Thyroid gland (tissue), 4 donors: ENCODE measurements at regions not wholly inside any gene's neighbourhood (a gene's known extent, or its start where the extent isn't known, plus 50 kb on each side); places are given as distances from the start of the nearest gene placed in this dataset.

Experiments used
- DNase-seq, 2 donors: peaks; one replicate each; pipeline ENCODE4 v3.0.0-alpha.2; 2019
- H3K27ac ChIP-seq, 3 donors: fragments of 200-600 bp; sonication (generic); 1 replicate in 2 of 3; 2 replicates in 1 of 3; pipeline ENCODE4 v1.5.1; 2016 to 2019; ENCODE audit warnings: mild to moderate bottlenecking in 1 of 3, moderate library complexity in 1 of 3
- H3K27me3 ChIP-seq: fragments of 200-600 bp; sonication (generic); one replicate; pipeline ENCODE4 v1.5.1; 2019
- H3K36me3 ChIP-seq, 2 donors: fragments of 200-600 bp; sonication (generic); one replicate each; pipeline ENCODE4 v1.5.1; 2016 to 2019
- H3K4me1 ChIP-seq, 2 donors: fragments of 200-600 bp; sonication (generic); one replicate each; pipeline ENCODE4 v1.5.1; 2017 to 2019
- H3K4me3 ChIP-seq, 3 donors: fragments of 200-600 bp; sonication (generic); replicated peaks in 1 of 3; 1 replicate in 2 of 3; 2 replicates in 1 of 3; pipeline ENCODE4 v1.5.1; 2016; ENCODE audit warnings: mild to moderate bottlenecking in 1 of 3
- H3K9me3 ChIP-seq: fragments of 200-600 bp; sonication (generic); one replicate; pipeline ENCODE4 v1.5.1; 2017
- POLR2A ChIP-seq, 2 donors: fragments of 450-650 bp; IDR thresholded peaks; one replicate each; pipeline ENCODE4 v1.6.1; 2017; ENCODE audit warnings: antibody characterized with exemption in 2 of 2, mild to moderate bottlenecking in 2 of 2, moderate library complexity in 1 of 2
- WGBS, 2 donors: methylation state at CpG; one replicate each; pipeline ENCODE4 v1.1.5; 2017; 5-methylcytosine and 5-hydroxymethylcytosine counted together
- intact Hi-C: fragments of 100-400 bp; cut with DNase I; formaldehyde crosslinking; loops from one replicate; pipeline ENCODE4 v1.15.1; 2023
- TF ChIP-seq, protein P1 (sequence below), 6 experiments: fragments of 200-600 bp in 3 of 6; fragments of 450-650 bp in 3 of 6; sonication (generic) in 3 of 6; IDR thresholded peaks; one replicate each; pipeline ENCODE4 v1.5.1; 2016 to 2019; ENCODE audit warnings: antibody characterized with exemption in 6 of 6, mild to moderate bottlenecking in 2 of 6, inconsistent platforms in 1 of 6, moderate library complexity in 1 of 6

GRCh38 chr21:21605521-21605920 lies 607.3 kb downstream of the NCAM2 start:
- H3K4me1 ChIP-seq: no peaks in the 10 kb centered on the region
- intact Hi-C loops: no loop called here
- H3K27ac ChIP-seq: no peak overlapping the region
- no peaks in the 10 kb centered on the region for H3K27me3 ChIP-seq
- DNase-seq: no peak
- no peaks in the 10 kb centered on the region for H3K36me3 ChIP-seq
- H3K4me3 ChIP-seq: no peak overlapping the region
- TF ChIP-seq, protein P1, sequence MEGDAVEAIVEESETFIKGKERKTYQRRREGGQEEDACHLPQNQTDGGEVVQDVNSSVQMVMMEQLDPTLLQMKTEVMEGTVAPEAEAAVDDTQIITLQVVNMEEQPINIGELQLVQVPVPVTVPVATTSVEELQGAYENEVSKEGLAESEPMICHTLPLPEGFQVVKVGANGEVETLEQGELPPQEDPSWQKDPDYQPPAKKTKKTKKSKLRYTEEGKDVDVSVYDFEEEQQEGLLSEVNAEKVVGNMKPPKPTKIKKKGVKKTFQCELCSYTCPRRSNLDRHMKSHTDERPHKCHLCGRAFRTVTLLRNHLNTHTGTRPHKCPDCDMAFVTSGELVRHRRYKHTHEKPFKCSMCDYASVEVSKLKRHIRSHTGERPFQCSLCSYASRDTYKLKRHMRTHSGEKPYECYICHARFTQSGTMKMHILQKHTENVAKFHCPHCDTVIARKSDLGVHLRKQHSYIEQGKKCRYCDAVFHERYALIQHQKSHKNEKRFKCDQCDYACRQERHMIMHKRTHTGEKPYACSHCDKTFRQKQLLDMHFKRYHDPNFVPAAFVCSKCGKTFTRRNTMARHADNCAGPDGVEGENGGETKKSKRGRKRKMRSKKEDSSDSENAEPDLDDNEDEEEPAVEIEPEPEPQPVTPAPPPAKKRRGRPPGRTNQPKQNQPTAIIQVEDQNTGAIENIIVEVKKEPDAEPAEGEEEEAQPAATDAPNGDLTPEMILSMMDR (IDR thresholded peaks at IDR 0.05): no peak
- no peaks in the 10 kb centered on the region for H3K9me3 ChIP-seq

- H3K9me3 ChIP-seq: no peaks in the 10 kb centered on the region
- no peak overlapping the region for H3K4me3 ChIP-seq
- no peaks in the 10 kb centered on the region for H3K36me3 ChIP-seq
- no peaks in the 10 kb centered on the region for H3K27me3 ChIP-seq
- H3K27ac ChIP-seq: no peak overlapping the region
- TF ChIP-seq, protein P1 (IDR thresholded peaks at IDR 0.05): no peak
- no peak for TF ChIP-seq POLR2A (IDR thresholded peaks at IDR 0.05)
- no peaks in the 10 kb centered on the region for H3K4me1 ChIP-seq
- intact Hi-C loops: no loop called here
- WGBS, 2 donors: 82 to 84% methylated on average over 2 of the region's 2 CpGs
- DNase-seq: no peak
Observed at GRCh38 chr21:21606041-21606440, 607.8 kb downstream of the NCAM2 start.

- TF ChIP-seq, protein P1 (IDR thresholded peaks at IDR 0.05): no peak
- TF ChIP-seq POLR2A (IDR thresholded peaks at IDR 0.05): no peak
- no peak for DNase-seq
- intact Hi-C loops: no loop called here
- no peaks in the 10 kb centered on the region for H3K27me3 ChIP-seq
- H3K27ac ChIP-seq: no peak overlapping the region
- no peaks in the 10 kb centered on the region for H3K36me3 ChIP-seq
- WGBS, 2 donors: 62 to 67% methylated on average over 3 of the region's 3 CpGs
- H3K9me3 ChIP-seq: no peaks in the 10 kb centered on the region
- H3K4me3 ChIP-seq: no peak overlapping the region
- H3K4me1 ChIP-seq: no peaks in the 10 kb centered on the region
Observed at GRCh38 chr21:21612466-21612865, 614.3 kb downstream of the NCAM2 start.

GRCh38 chr21:21614966-21615365 lies 616.8 kb downstream of the NCAM2 start:
- no peak for DNase-seq
- WGBS, 2 donors: 79 to 80% methylated on average over 3 of the region's 3 CpGs
- no peak overlapping the region for H3K27ac ChIP-seq
- intact Hi-C loops: no loop called here
- H3K9me3 ChIP-seq: no peaks in the 10 kb centered on the region
- H3K27me3 ChIP-seq: no peaks in the 10 kb centered on the region
- no peaks in the 10 kb centered on the region for H3K4me1 ChIP-seq
- no peaks in the 10 kb centered on the region for H3K36me3 ChIP-seq
- no peak overlapping the region for H3K4me3 ChIP-seq
- TF ChIP-seq POLR2A (IDR thresholded peaks at IDR 0.05): no peak
- TF ChIP-seq, protein P1 (IDR thresholded peaks at IDR 0.05): no peak

DNA sequence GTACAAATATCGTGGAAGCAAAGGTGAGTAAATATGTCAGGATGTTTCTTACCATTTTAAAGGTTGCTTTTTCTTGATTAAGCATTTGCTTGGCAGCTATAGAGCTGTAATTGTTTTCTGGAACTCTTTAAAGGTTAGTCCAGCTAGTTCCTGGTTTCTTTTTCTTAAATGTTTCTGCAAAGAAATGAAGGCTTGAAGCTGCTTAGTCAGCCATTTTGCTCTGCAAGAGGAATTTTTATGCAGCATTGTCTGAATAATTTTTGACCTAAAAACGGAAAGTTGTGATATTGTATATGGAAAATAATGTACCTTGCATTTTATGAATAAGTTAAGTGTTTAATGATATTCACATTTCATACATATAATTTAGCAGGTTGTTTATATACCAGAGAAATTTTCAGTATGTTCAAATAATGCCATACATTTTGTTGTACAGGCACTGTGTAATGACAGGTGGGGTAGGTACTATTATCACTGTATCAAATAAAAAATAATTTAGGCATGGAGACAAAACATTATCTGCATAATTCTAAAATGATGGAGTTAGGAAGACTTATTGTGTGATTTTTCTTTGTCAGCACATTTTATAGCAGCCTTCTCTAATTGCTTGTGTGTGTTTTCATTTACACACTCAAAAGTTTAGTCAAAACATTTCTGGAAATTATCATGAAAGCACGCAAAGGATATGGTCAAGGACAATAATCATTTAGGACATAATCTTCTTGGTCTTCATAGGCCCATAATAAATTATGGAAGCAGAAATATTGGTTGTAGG lies 624.4 kb downstream of the NCAM2 start:
- Histone ChIP-seq H3K27ac (no peak overlapping the region), H3K9me3 (no peaks in the 10 kb centered on the region), H3K27me3 (no peaks in the 10 kb centered on the region), H3K36me3 (no peaks in the 10 kb centered on the region), H3K4me1 (no peaks in the 10 kb centered on the region), H3K4me3 (no peak overlapping the region)
- intact Hi-C loops: no loop called here
- no peak for DNase-seq
- no peak for TF ChIP-seq POLR2A (IDR thresholded peaks at IDR 0.05)
- TF ChIP-seq, protein P1 (IDR thresholded peaks at IDR 0.05): no peak
- 71 to 80% methylated on average over 3 of the region's 3 CpGs for WGBS, 2 donors
